GM10266 (cell line): ENCODE measurements at regions not wholly inside any gene's neighbourhood (a gene's known extent, or its start where the extent isn't known, plus 50 kb on each side); places are given as distances from the start of the nearest gene placed in this dataset.

ENCODE experiments used
- DNase-seq: peaks from one replicate; pipeline ENCODE4 v3.0.0; 2012; ENCODE audit errors: extremely low spot score
- TF ChIP-seq, protein P1 (sequence below): IDR thresholded peaks from 2 replicates; pipeline ENCODE4 v1.5.1; 2012; ENCODE audit warnings: mild to moderate bottlenecking, low read depth; ENCODE audit not compliant: control insufficient read depth, insufficient read depth; ENCODE audit errors: missing control alignments

DNA sequence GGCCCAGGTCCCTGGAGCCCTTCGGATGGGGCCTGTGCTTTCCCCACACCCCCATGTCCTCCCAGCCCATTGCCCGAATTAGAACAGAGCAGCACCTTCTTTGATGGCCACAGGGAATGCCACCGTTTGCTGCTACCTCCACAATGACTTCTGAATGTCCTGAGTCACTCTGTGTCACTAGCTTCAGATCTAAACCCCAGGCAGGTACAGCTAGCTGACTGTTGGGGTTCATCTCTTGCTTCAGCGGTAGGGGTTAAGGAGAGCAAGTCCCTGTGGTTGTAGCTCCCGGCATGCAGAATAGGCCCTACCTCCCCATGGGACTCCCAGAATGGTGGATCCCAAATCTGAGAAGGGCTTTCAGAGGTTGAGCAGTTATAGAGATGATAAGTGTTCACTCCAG is 291.1 kb upstream of the POU3F1 start:
- TF ChIP-seq, protein P1, sequence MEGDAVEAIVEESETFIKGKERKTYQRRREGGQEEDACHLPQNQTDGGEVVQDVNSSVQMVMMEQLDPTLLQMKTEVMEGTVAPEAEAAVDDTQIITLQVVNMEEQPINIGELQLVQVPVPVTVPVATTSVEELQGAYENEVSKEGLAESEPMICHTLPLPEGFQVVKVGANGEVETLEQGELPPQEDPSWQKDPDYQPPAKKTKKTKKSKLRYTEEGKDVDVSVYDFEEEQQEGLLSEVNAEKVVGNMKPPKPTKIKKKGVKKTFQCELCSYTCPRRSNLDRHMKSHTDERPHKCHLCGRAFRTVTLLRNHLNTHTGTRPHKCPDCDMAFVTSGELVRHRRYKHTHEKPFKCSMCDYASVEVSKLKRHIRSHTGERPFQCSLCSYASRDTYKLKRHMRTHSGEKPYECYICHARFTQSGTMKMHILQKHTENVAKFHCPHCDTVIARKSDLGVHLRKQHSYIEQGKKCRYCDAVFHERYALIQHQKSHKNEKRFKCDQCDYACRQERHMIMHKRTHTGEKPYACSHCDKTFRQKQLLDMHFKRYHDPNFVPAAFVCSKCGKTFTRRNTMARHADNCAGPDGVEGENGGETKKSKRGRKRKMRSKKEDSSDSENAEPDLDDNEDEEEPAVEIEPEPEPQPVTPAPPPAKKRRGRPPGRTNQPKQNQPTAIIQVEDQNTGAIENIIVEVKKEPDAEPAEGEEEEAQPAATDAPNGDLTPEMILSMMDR: no peak

DNA sequence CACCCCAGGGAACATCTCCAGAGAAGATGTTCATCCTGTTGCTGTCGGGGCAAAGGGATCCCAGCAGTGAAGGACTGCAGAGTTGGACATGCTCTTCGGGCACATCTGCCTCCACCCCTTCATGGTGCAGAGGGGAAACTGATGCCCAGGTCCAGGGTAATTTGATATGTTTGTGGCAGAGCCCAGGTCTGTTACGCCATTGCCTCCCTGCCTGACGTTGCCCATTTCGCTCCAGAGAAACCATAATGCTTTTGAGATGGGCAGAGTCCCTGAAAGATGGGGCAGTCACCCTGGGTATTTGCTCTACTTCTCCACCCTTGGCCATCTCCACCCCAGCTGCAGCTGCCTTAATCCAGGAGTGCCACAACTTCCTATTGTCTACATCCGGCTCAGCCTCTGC is 290.4 kb upstream of the POU3F1 start:
- DNase-seq: no peak
- TF ChIP-seq, protein P1: no peak

More for the DNA sequence above, 291.1 kb upstream of the POU3F1 start:
- no peak for DNase-seq

DNA sequence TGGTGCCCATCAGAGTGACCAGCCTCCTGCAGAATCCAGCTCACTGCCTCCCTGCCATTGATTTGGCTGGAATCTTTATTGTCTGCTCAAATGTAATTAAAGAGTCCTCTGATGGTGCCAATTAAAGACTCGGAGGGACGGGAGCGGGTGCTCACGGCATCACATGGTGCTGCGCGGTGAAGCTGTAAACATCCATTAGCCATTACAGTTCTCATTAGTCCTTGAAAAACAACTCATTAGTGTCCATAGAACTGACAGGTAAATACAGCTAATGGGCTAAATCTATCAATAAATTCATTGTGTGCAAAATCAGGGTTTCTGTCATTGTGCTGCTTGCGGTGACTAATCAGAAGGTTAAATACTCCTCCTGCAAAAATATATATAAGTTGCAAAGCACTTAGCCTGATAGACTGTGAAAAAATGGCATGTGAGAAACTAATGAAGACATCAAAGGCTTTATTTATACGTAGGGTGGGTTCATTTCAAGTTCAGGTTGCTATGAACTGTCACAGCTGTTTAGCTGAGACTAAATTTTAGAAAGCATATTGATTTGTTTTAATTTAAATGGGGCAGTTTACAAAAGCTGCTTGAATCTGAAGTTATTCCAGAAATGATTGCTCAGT is 289.8 kb upstream of the POU3F1 start:
- TF ChIP-seq, protein P1: no peak
- no peak for DNase-seq

DNA sequence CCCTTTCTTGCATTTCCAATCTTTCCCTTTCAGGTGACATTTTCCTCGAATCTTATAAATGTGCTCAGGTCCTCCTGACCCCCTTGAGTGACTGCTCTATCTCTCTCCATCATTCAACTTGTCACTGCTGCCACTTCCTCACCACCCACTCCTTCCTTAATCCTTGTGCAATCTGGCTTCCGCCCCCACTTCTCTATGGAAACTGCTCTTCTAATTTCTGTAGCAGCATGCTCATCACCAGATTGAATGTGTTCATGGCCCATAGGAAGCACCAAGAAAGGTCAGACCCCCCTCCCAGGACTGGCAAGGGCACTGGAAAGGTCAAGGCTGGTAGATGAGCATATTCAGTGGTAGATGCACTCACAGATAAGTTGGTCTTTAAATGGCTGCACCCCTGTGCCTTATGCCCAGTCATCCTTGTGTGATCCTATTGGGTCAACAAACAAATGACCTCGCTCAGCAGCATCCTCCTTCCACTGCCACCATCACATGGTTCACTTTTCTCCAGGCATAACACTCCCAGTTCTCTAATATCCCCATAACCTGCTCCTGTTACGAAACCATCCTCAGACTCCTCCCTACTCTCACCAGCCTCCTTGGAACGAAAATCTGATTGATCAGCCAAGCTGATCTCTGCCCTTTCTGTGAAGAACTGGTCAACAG is 288.5 kb upstream of the POU3F1 start:
- TF ChIP-seq, protein P1: no peak
- DNase-seq: no peak

DNA sequence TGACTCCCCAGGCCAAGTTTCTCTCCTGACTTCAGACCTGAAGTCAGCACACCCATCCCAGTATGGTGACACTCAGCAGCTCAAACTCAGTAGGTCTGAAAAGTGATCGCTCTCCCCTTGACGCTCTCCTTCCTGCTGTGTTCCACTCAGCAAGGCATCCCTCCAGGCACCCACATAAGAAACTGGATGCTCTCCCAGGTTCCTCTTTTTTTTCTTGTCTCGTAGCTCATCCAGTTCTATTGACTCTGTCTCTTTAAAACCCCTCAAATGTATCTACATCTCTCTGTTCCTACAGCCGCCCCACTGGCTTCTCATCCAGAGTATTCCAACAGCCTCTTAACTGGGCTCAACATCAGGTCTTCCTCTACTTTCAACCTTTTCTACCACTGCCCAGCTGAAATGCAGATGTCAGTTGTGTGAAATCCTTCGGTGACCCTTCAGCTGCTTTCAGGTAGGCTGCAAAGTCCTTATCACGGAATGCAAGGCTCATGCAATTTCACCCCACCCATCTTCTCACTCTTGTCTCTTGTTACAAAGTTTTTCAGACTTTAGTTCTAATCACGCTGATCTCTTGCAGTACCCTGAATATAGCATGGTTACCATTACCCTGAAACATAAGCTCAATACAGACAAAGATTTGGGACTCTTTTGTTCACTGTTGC is 286.2 kb upstream of the POU3F1 start:
- TF ChIP-seq, protein P1: no peak
- no peak for DNase-seq

DNA sequence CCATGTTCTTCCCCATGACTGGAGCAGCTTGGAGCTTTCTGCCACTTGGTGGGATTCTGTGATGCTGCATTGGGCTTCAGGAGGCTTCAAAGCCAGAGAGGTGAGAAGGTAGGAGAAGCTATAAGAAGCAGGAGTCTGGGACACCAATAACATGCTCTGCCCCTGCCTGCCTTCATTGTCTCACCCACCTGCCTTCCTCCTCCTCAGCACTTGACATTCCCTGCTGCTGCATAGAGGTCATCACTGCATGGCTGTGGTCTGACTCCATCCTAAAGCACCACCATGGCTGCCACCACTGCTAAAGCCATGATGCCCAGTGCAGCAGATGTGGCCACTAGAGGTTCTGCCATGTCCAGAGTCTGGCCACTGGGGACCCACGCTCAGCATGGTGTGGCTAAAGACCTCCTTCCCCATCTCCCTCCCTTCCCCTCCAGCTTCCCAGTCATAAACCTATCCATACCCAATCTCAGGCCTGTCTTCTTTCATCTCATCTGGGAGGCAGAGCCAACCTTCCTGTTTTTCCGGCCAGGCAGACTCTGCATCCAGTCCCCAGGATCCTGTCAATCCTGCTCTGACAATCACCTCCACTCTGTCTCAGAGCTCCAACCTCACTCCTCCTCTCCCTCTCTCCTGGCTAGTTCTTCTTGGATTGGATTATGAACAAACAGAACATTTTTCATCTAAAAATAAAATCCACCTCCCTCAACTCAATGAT is 285.1 kb upstream of the POU3F1 start:
- TF ChIP-seq, protein P1: no peak
- no peak for DNase-seq
